Gastroesophageal sphincter (tissue), 4 donors: ENCODE measurements at regions not wholly inside any gene's neighbourhood (a gene's known extent, or its start where the extent isn't known, plus 50 kb on each side); places are given as distances from the start of the nearest gene placed in this dataset.

ENCODE experiments used
- ATAC-seq: fragments of 150-250 bp; one replicate; pipeline ENCODE4 v1.9.1; 2016; ENCODE audit warnings: mild to moderate bottlenecking, moderate library complexity
- H3K27ac ChIP-seq, 4 donors: fragments of 200-600 bp; sonication (generic) in 3 of 4; 1 replicate in 3 of 4; 2 replicates in 1 of 4; pipeline ENCODE4 v1.5.1; 2016 to 2019
- H3K27me3 ChIP-seq: fragments of 200-600 bp; sonication (generic); one replicate; pipeline ENCODE4 v1.5.1; 2019
- H3K36me3 ChIP-seq, 2 donors: fragments of 200-600 bp; sonication (generic); one replicate each; pipeline ENCODE4 v1.5.1; 2019; ENCODE audit warnings: control low read depth in 1 of 2
- H3K4me1 ChIP-seq, 3 donors: fragments of 200-600 bp; sonication (generic); 1 replicate in 2 of 3; 2 replicates in 1 of 3; pipeline ENCODE4 v1.5.1; 2016 to 2019; ENCODE audit warnings: control low read depth in 2 of 3
- H3K4me3 ChIP-seq, 2 donors: fragments of 200-600 bp; sonication (generic); one replicate each; pipeline ENCODE4 v1.5.1; 2019; ENCODE audit warnings: mild to moderate bottlenecking in 1 of 2, moderate library complexity in 1 of 2
- H3K9me3 ChIP-seq, 3 donors: fragments of 200-600 bp; sonication (generic); one replicate each; pipeline ENCODE4 v1.5.1; 2017 to 2019; ENCODE audit warnings: control low read depth in 2 of 3
- CTCF ChIP-seq, 4 experiments: fragments of 200-600 bp in 2 of 4; fragments of 450-650 bp in 2 of 4; sonication (generic) in 1 of 4; IDR thresholded peaks; one replicate each; pipeline ENCODE4 v1.5.1; 2017 to 2019; ENCODE audit warnings: antibody characterized with exemption in 4 of 4, mild to moderate bottlenecking in 2 of 4, moderate library complexity in 2 of 4
- EP300 ChIP-seq: sonication (generic); formaldehyde crosslinking; IDR thresholded peaks from one replicate; pipeline ENCODE4 v1.6.1; 2017; ENCODE audit warnings: antibody characterized with exemption, mild to moderate bottlenecking
- POLR2A ChIP-seq, 2 donors: fragments of 450-650 bp; IDR thresholded peaks; one replicate each; pipeline ENCODE4 v1.6.1; 2017; ENCODE audit warnings: antibody characterized with exemption in 2 of 2, mild to moderate bottlenecking in 2 of 2, moderate library complexity in 1 of 2
- POLR2AphosphoS5 ChIP-seq: sonication (generic); formaldehyde crosslinking; IDR thresholded peaks from one replicate; pipeline ENCODE4 v1.6.1; 2017; ENCODE audit warnings: antibody characterized with exemption
- WGBS, 2 donors: methylation state at CpG; one replicate each; pipeline ENCODE4 v1.1.5; 2018; ENCODE audit warnings: low coverage in 1 of 2; 5-methylcytosine and 5-hydroxymethylcytosine counted together

- Histone ChIP-seq H3K4me3 (no peak overlapping the region), H3K27ac (no peak overlapping the region), H3K36me3 (no peaks in the 10 kb centered on the region), H3K9me3 (no peaks in the 10 kb centered on the region), H3K4me1 (no peaks in the 10 kb centered on the region), H3K27me3 (no peaks in the 10 kb centered on the region)
- ATAC-seq = no peak
- WGBS, 2 donors = 78 to 90% methylated on average over 1 to 3 of the region's 3 CpGs
- TF ChIP-seq CTCF (IDR thresholded peaks at IDR 0.05) (no peak), POLR2A (IDR thresholded peaks at IDR 0.05) (no peak), EP300 (no peak), POLR2AphosphoS5 (no peak)
Measured at GRCh38 chr14:40004871-40005500, 572.8 kb upstream of the FBXO33 start.

GRCh38 chr14:40003773-40004172, 571.5 kb upstream of the FBXO33 start:
- H3K4me3 ChIP-seq = no peak overlapping the region
- 67 to 68% methylated on average over 5 of the region's 5 CpGs for WGBS, 2 donors
- no peaks in the 10 kb centered on the region for H3K9me3 ChIP-seq
- no peak for ATAC-seq
- no peaks in the 10 kb centered on the region for H3K4me1 ChIP-seq
- no peaks in the 10 kb centered on the region for H3K36me3 ChIP-seq
- TF ChIP-seq EP300 (no peak), POLR2A (IDR thresholded peaks at IDR 0.05) (no peak), CTCF (IDR thresholded peaks at IDR 0.05) (no peak), POLR2AphosphoS5 (no peak)
- no peak overlapping the region for H3K27ac ChIP-seq
- no peaks in the 10 kb centered on the region for H3K27me3 ChIP-seq

GRCh38 chr14:39998854-39999253, 566.6 kb upstream of the FBXO33 start:
- Histone ChIP-seq H3K4me1 (no peaks in the 10 kb centered on the region), H3K9me3 (no peaks in the 10 kb centered on the region), H3K27ac (no peak overlapping the region), H3K36me3 (no peaks in the 10 kb centered on the region), H3K27me3 (no peaks in the 10 kb centered on the region), H3K4me3 (no peak overlapping the region)
- no peak for ATAC-seq
- 82 to 88% methylated on average over 6 of the region's 6 CpGs for WGBS, 2 donors
- TF ChIP-seq POLR2A (IDR thresholded peaks at IDR 0.05) = no peak
- no peak for TF ChIP-seq CTCF (IDR thresholded peaks at IDR 0.05)

GRCh38 chr14:39998114-39998513, 565.9 kb upstream of the FBXO33 start:
- WGBS, 2 donors = 94 to 100% methylated on average over 2 of the region's 2 CpGs
- Histone ChIP-seq H3K27ac (no peak overlapping the region), H3K9me3 (no peaks in the 10 kb centered on the region), H3K27me3 (no peaks in the 10 kb centered on the region), H3K4me1 (no peaks in the 10 kb centered on the region), H3K36me3 (no peaks in the 10 kb centered on the region), H3K4me3 (no peak overlapping the region)
- no peak for ATAC-seq
- TF ChIP-seq CTCF (IDR thresholded peaks at IDR 0.05) = no peak
- TF ChIP-seq EP300 = no peak
- TF ChIP-seq POLR2A (IDR thresholded peaks at IDR 0.05) = no peak
- no peak for TF ChIP-seq POLR2AphosphoS5

- no peaks in the 10 kb centered on the region for H3K36me3 ChIP-seq
- H3K4me1 ChIP-seq = no peaks in the 10 kb centered on the region
- H3K27me3 ChIP-seq = no peaks in the 10 kb centered on the region
- no peak for ATAC-seq
- H3K9me3 ChIP-seq = no peaks in the 10 kb centered on the region
- 49 to 71% methylated on average over 2 of the region's 2 CpGs for WGBS, 2 donors
- H3K27ac ChIP-seq = no peak overlapping the region
- no peak overlapping the region for H3K4me3 ChIP-seq
- TF ChIP-seq POLR2A (IDR thresholded peaks at IDR 0.05) = no peak
- TF ChIP-seq EP300 = no peak
- TF ChIP-seq CTCF (IDR thresholded peaks at IDR 0.05) = no peak
- TF ChIP-seq POLR2AphosphoS5 = no peak
Measured at GRCh38 chr14:39991041-39991440, 558.8 kb upstream of the FBXO33 start.
